CD4-positive, alpha-beta memory T cell (primary cell): ENCODE measurements at regions not wholly inside any gene's neighbourhood (a gene's known extent, or its start where the extent isn't known, plus 50 kb on each side); places are given as distances from the start of the nearest gene placed in this dataset.

Source experiments
- CTCF ChIA-PET: fragments of 350-600 bp; sonication (Branson Sonifier 250); formaldehyde crosslinking; loops from one replicate; lab custom pipeline; 2021; ENCODE audit warnings: inconsistent platforms; ENCODE audit not compliant: partially characterized antibody; lab: Charles Lee
- POLR2A ChIA-PET: fragments of 350-600 bp; sonication (Branson Sonifier 250); formaldehyde crosslinking; loops from one replicate; lab custom pipeline; 2021; ENCODE audit not compliant: partially characterized antibody; lab: Charles Lee
- DNase-seq, 5 donors: peaks; one replicate each; pipeline versions ENCODE4 v3.0.0 to v3.0.0-alpha.2; 2020 to 2022; ENCODE audit warnings: mixed read lengths in 1 of 5
- H3K27ac ChIP-seq: one replicate; pipeline ENCODE4 v1.7.0; 2013; ENCODE audit warnings: low read depth, low read length
- H3K27me3 ChIP-seq: 2 replicates; pipeline ENCODE4 v1.7.0; 2013; ENCODE audit warnings: mild to moderate bottlenecking, low read length, moderate library complexity; ENCODE audit not compliant: insufficient read depth
- H3K36me3 ChIP-seq: 2 replicates; pipeline ENCODE4 v1.7.0; 2013; ENCODE audit warnings: mild to moderate bottlenecking, low read length, moderate library complexity; ENCODE audit not compliant: insufficient read depth
- H3K4me1 ChIP-seq: 2 replicates; pipeline ENCODE4 v1.7.0; 2013; ENCODE audit warnings: mild to moderate bottlenecking, low read length, moderate library complexity; ENCODE audit not compliant: insufficient read depth
- H3K4me3 ChIP-seq, 2 donors: one replicate each; pipeline ENCODE4 v1.7.0; 2013; ENCODE audit warnings: low read length in 2 of 2, mild to moderate bottlenecking in 1 of 2
- H3K9me3 ChIP-seq, 2 donors: one replicate each; pipeline ENCODE4 v1.7.0; 2013; ENCODE audit warnings: low read length in 2 of 2, control low read depth in 1 of 2; ENCODE audit not compliant: control insufficient read depth in 1 of 2
- H3K27ac Mint-ChIP-seq, 7 donors: one replicate each; pipeline ENCODE4 v1.8.0; 2020 to 2021; ENCODE audit warnings: mixed read lengths in 7 of 7, mild to moderate bottlenecking in 6 of 7, inconsistent platforms in 3 of 7, moderate library complexity in 3 of 7
- H3K27me3 Mint-ChIP-seq, 2 donors: one replicate each; pipeline ENCODE4 v1.8.0; 2020 to 2021; ENCODE audit warnings: mixed read lengths in 2 of 2
- H3K36me3 Mint-ChIP-seq, 2 donors: one replicate each; pipeline ENCODE4 v1.8.0; 2020 to 2021; ENCODE audit warnings: mixed read lengths in 2 of 2, inconsistent platforms in 1 of 2, mild to moderate bottlenecking in 1 of 2
- H3K4me1 Mint-ChIP-seq, 4 donors: one replicate each; pipeline ENCODE4 v1.8.0; 2020 to 2021; ENCODE audit warnings: mixed read lengths in 4 of 4, mild to moderate bottlenecking in 1 of 4
- H3K4me3 Mint-ChIP-seq, 8 donors: one replicate each; pipeline ENCODE4 v1.8.0; 2020 to 2021; ENCODE audit warnings: mixed read lengths in 8 of 8, mild to moderate bottlenecking in 7 of 8, moderate library complexity in 6 of 8, inconsistent platforms in 3 of 8
- H3K9me3 Mint-ChIP-seq, 8 donors: one replicate each; pipeline ENCODE4 v1.8.0; 2020 to 2021; ENCODE audit warnings: mixed read lengths in 8 of 8, mild to moderate bottlenecking in 5 of 8, inconsistent platforms in 3 of 8, moderate library complexity in 1 of 8
- intact Hi-C: fragments of 100-400 bp; cut with micrococcal nuclease; formaldehyde crosslinking; loops from one replicate; pipeline ENCODE4 v1.15.1; 2023

- Mint-ChIP-seq H3K9me3 (no peaks in the 10 kb centered on the region), H3K4me3 (no peak overlapping the region), H3K27me3 (no peaks in the 10 kb centered on the region), H3K36me3 (peaks cover 3 to 13% of the 10 kb centered on the region in 2 donors), H3K27ac (peak overlapping the region in 4 of 7 donors; percentile 9 to 48 (median 16)), H3K4me1 (peaks cover 8 to 34% (median 20%) of the 10 kb centered on the region in 4 donors)
- H3K27me3 ChIP-seq, result no peaks in the 10 kb centered on the region
- no peaks in the 10 kb centered on the region for H3K36me3 ChIP-seq
- CTCF ChIA-PET, result no interaction called here
- POLR2A ChIA-PET, result no interaction called here
- no peak for DNase-seq
- intact Hi-C loops, result no loop called here
- no peaks in the 10 kb centered on the region for H3K9me3 ChIP-seq
- no peak overlapping the region for H3K27ac ChIP-seq
- H3K4me1 ChIP-seq, result no peaks in the 10 kb centered on the region
- H3K4me3 ChIP-seq, result no peak overlapping the region
Measured at GRCh38 chr3:51621091-51621892, 49.8 kb upstream of the TEX264 start.
